ENCODE measurements at regions not wholly inside any gene's neighbourhood (a gene's known extent, or its start where the extent isn't known, plus 50 kb on each side); places are given as distances from the start of the nearest gene placed in this dataset.

GRCh38 chr4:167966143-167966542, 126.2 kb upstream of the ANXA10 start:
- Histone ChIP-seq H3K4me1 (no peaks in the 10 kb centered on the region), H3K36me3 (ENCODE audit: control insufficient read depth, insufficient read depth, low read length) (no peaks in the 10 kb centered on the region), H3K4me3 (ENCODE audit: low read depth, low read length) (no peak overlapping the region), H3K9me3 (no peaks in the 10 kb centered on the region), H3K27me3 (replicated peaks; ENCODE audit: control insufficient read depth, insufficient read depth, low read length) (no peaks in the 10 kb centered on the region)
- no peaks in the 10 kb centered on the region for H3K4me1 Mint-ChIP-seq (ENCODE audit: low read depth, unreplicated experiment)
- ChIA-PET POLR2A (no interaction called here), CTCF (no interaction called here)
- no peaks in the 10 kb centered on the region for H3K27me3 Mint-ChIP-seq (ENCODE audit: insufficient read depth, unreplicated experiment)
- no peak overlapping the region for H3K27ac Mint-ChIP-seq (ENCODE audit: unreplicated experiment)
- no peak overlapping the region for H3K4me3 Mint-ChIP-seq (ENCODE audit: unreplicated experiment)
- no peak for DNase-seq
- intact Hi-C loops (cut with micrococcal nuclease; ENCODE audit: unreplicated experiment), result no loop called here
- TF ChIP-seq CTCF (IDR thresholded peaks at IDR 0.05; ENCODE audit: insufficient read depth in 1 of 2, low read depth in 1 of 2, low read length in 1 of 2, severe bottlenecking in 1 of 2, unreplicated experiment in 1 of 2), result no peak
- no TSS peak for BruUV-seq (replicated peaks)
- H3K9me3 Mint-ChIP-seq (ENCODE audit: unreplicated experiment), result peaks cover 19% of the 10 kb centered on the region
- H3K36me3 Mint-ChIP-seq (ENCODE audit: insufficient read depth, unreplicated experiment), result no peaks in the 10 kb centered on the region

- no peaks in the 10 kb centered on the region for H3K4me1 ChIP-seq
- BruUV-seq (replicated peaks), result no TSS peak
- DNase-seq, result no peak
- Mint-ChIP-seq H3K36me3 (ENCODE audit: insufficient read depth, unreplicated experiment) (no peaks in the 10 kb centered on the region), H3K4me3 (ENCODE audit: unreplicated experiment) (no peak overlapping the region), H3K9me3 (ENCODE audit: unreplicated experiment) (peaks cover 48% of the 10 kb centered on the region), H3K4me1 (ENCODE audit: low read depth, unreplicated experiment) (no peaks in the 10 kb centered on the region), H3K27ac (ENCODE audit: unreplicated experiment) (no peak overlapping the region), H3K27me3 (ENCODE audit: insufficient read depth, unreplicated experiment) (no peaks in the 10 kb centered on the region)
- no peaks in the 10 kb centered on the region for H3K27me3 ChIP-seq (replicated peaks; ENCODE audit: control insufficient read depth, insufficient read depth, low read length)
- no peak for TF ChIP-seq CTCF (IDR thresholded peaks at IDR 0.05; ENCODE audit: insufficient read depth in 1 of 2, low read depth in 1 of 2, low read length in 1 of 2, severe bottlenecking in 1 of 2, unreplicated experiment in 1 of 2)
- no peak overlapping the region for H3K4me3 ChIP-seq (ENCODE audit: low read depth, low read length)
- H3K9me3 ChIP-seq, result peaks cover 13% of the 10 kb centered on the region; the same call in 1 of the 2 replicates
- H3K36me3 ChIP-seq (ENCODE audit: control insufficient read depth, insufficient read depth, low read length), result no peaks in the 10 kb centered on the region
- CTCF ChIA-PET, result no interaction called here
- POLR2A ChIA-PET, result no interaction called here
- intact Hi-C loops (cut with micrococcal nuclease; ENCODE audit: unreplicated experiment), result no loop called here
Measured at GRCh38 chr4:167973513-167973912, 118.8 kb upstream of the ANXA10 start.

- no peak for TF ChIP-seq CTCF (IDR thresholded peaks at IDR 0.05; ENCODE audit: insufficient read depth in 1 of 2, low read depth in 1 of 2, low read length in 1 of 2, severe bottlenecking in 1 of 2, unreplicated experiment in 1 of 2)
- Histone ChIP-seq H3K4me3 (ENCODE audit: low read depth, low read length) (no peak overlapping the region), H3K9me3 (no peaks in the 10 kb centered on the region), H3K27me3 (replicated peaks; ENCODE audit: control insufficient read depth, insufficient read depth, low read length) (no peaks in the 10 kb centered on the region), H3K4me1 (no peaks in the 10 kb centered on the region), H3K36me3 (ENCODE audit: control insufficient read depth, insufficient read depth, low read length) (no peaks in the 10 kb centered on the region)
- H3K27me3 Mint-ChIP-seq (ENCODE audit: insufficient read depth, unreplicated experiment), result no peaks in the 10 kb centered on the region
- BruUV-seq (replicated peaks), result no TSS peak
- intact Hi-C loops (cut with micrococcal nuclease; ENCODE audit: unreplicated experiment), result no loop called here
- ChIA-PET POLR2A (no interaction called here), CTCF (no interaction called here)
- no peaks in the 10 kb centered on the region for H3K36me3 Mint-ChIP-seq (ENCODE audit: insufficient read depth, unreplicated experiment)
- no peak overlapping the region for H3K27ac Mint-ChIP-seq (ENCODE audit: unreplicated experiment)
- no peak for DNase-seq
- no peaks in the 10 kb centered on the region for H3K4me1 Mint-ChIP-seq (ENCODE audit: low read depth, unreplicated experiment)
- no peaks in the 10 kb centered on the region for H3K9me3 Mint-ChIP-seq (ENCODE audit: unreplicated experiment)
- H3K4me3 Mint-ChIP-seq (ENCODE audit: unreplicated experiment), result no peak overlapping the region
Measured at GRCh38 chr4:167985565-167985964, 106.8 kb upstream of the ANXA10 start.

All from Caco-2 (cell line).